Astrocyte (in vitro differentiated cells and primary cell): ENCODE measurements at regions not wholly inside any gene's neighbourhood (a gene's known extent, or its start where the extent isn't known, plus 50 kb on each side); places are given as distances from the start of the nearest gene placed in this dataset.

Experiments used
- CTCF ChIP-seq: IDR thresholded peaks from 2 replicates; pipeline ENCODE4 v1.5.1; 2011; ENCODE audit warnings: low read depth, mild to moderate bottlenecking, inconsistent platforms, low read length, moderate library complexity; ENCODE audit not compliant: insufficient read depth
- EZH2 ChIP-seq: IDR thresholded peaks from 2 replicates; pipeline ENCODE4 v1.6.1; 2012; ENCODE audit warnings: mild to moderate bottlenecking, low read length, inconsistent platforms; ENCODE audit not compliant: insufficient read depth

- TF ChIP-seq EZH2 (no peak), CTCF (no peak)
Observed at GRCh38 chr1:109827466-109827865, 63.7 kb upstream of the EPS8L3 start.
